DND-41 (cell line): ENCODE measurements at regions not wholly inside any gene's neighbourhood (a gene's known extent, or its start where the extent isn't known, plus 50 kb on each side); places are given as distances from the start of the nearest gene placed in this dataset.

ENCODE experiments used
- ATAC-seq: fragments of 200-7000 bp; cut with Tn5 transposase; 3 replicates; pipeline ENCODE4 v1.9.1; 2021; ENCODE audit warnings: low read depth; ENCODE audit not compliant: insufficient read depth
- DNase-seq: peaks from one replicate; pipeline ENCODE4 v3.0.0-alpha.2; 2020
- H2AFZ ChIP-seq: 2 replicates; pipeline ENCODE4 v1.6.0; 2012; ENCODE audit warnings: low read depth, low read length
- H3K27ac ChIP-seq: 2 replicates; pipeline ENCODE4 v1.5.1; 2012; ENCODE audit warnings: low read length, inconsistent platforms
- H3K27me3 ChIP-seq: fragments of 200-600 bp; sonication (generic); 2 replicates; pipeline ENCODE4 v1.6.0; 2012; ENCODE audit warnings: low read length, mild to moderate bottlenecking, inconsistent platforms; ENCODE audit not compliant: insufficient read depth, poor library complexity
- H3K36me3 ChIP-seq: 2 replicates; pipeline ENCODE4 v1.5.1; 2012; ENCODE audit warnings: low read length, inconsistent platforms; ENCODE audit not compliant: insufficient read depth
- H3K4me1 ChIP-seq: 2 replicates; pipeline ENCODE4 v1.5.1; 2012; ENCODE audit warnings: mild to moderate bottlenecking, low read length; ENCODE audit not compliant: insufficient read depth
- H3K4me2 ChIP-seq: 2 replicates; pipeline ENCODE4 v1.6.0; 2012; ENCODE audit warnings: mild to moderate bottlenecking, moderate library complexity, low read length, inconsistent platforms; ENCODE audit not compliant: insufficient read depth
- H3K4me3 ChIP-seq, 2 experiments: fragments of 200-600 bp in 1 of 2; shearing (Covaris generic) in 1 of 2; 2 replicates each; pipeline ENCODE4 v1.5.1; 2012 to 2016; ENCODE audit warnings: inconsistent platforms in 2 of 2, low read length in 2 of 2, mild to moderate bottlenecking in 2 of 2, low read depth in 1 of 2, moderate library complexity in 1 of 2
- H3K79me2 ChIP-seq: 2 replicates; pipeline ENCODE4 v1.6.0; 2012; ENCODE audit warnings: low read length, inconsistent platforms; ENCODE audit not compliant: insufficient read depth
- H3K9ac ChIP-seq: 2 replicates; pipeline ENCODE4 v1.6.0; 2012; ENCODE audit warnings: low read depth, mild to moderate bottlenecking, inconsistent platforms, low read length, moderate library complexity
- H3K9me3 ChIP-seq: 2 replicates; pipeline ENCODE4 v1.5.1; 2012; ENCODE audit warnings: low read length, moderate library complexity, mild to moderate bottlenecking, inconsistent platforms; ENCODE audit not compliant: insufficient read depth, severe bottlenecking
- H4K20me1 ChIP-seq: 2 replicates; pipeline ENCODE4 v1.6.0; 2012; ENCODE audit warnings: low read length; ENCODE audit not compliant: insufficient read depth
- CTCF ChIP-seq: IDR thresholded peaks from 2 replicates; pipeline ENCODE4 v1.5.1; 2012; ENCODE audit warnings: borderline replicate concordance, low read length, moderate library complexity, mild to moderate bottlenecking; ENCODE audit not compliant: poor library complexity, severe bottlenecking; ENCODE audit errors: extremely low read depth
- EZH2 ChIP-seq: IDR thresholded peaks from 3 replicates; pipeline ENCODE4 v1.6.1; 2012; ENCODE audit warnings: borderline replicate concordance, low read depth, mild to moderate bottlenecking, moderate library complexity, low read length, inconsistent platforms; ENCODE audit not compliant: severe bottlenecking

GRCh38 chr7:108697254-108697653 is 127.6 kb downstream of the DNAJB9 start:
- Histone ChIP-seq H3K4me1 (no peaks in the 10 kb centered on the region), H3K9me3 (no peaks in the 10 kb centered on the region), H2AFZ (no peak overlapping the region), H4K20me1 (no peaks in the 10 kb centered on the region), H3K27ac (no peak overlapping the region), H3K27me3 (no peaks in the 10 kb centered on the region), H3K79me2 (no peaks in the 10 kb centered on the region), H3K4me2 (no peak overlapping the region), H3K9ac (no peak overlapping the region), H3K4me3 (no peak overlapping the region), H3K36me3 (no peaks in the 10 kb centered on the region)
- TF ChIP-seq EZH2 = no peak
- no peak for TF ChIP-seq CTCF
- no peak for DNase-seq
- no peak for ATAC-seq

DNA sequence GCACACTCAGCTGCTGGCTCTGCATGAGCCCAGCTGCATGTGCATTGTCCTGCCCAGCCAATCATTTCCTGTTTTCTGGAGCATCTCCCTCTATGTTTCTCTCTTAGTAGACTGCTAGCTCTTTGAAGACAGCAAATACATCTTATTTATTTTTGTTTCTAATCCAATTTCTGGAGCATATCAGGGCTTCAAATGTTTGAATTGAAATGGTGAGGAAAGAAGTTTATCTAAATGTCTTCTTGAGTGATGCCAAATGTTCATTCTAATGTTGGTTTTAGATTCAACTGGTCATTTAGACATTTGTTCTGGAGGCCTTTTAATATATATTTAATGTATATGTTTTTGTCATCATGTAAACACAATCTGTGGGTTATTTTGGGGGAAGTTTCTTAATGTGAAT is 141.9 kb downstream of the DNAJB9 start:
- Histone ChIP-seq H3K27me3 (no peaks in the 10 kb centered on the region), H3K36me3 (no peaks in the 10 kb centered on the region), H4K20me1 (no peaks in the 10 kb centered on the region), H3K9me3 (no peaks in the 10 kb centered on the region), H3K4me3 (no peak overlapping the region), H3K79me2 (no peaks in the 10 kb centered on the region), H3K27ac (no peak overlapping the region), H3K4me2 (no peak overlapping the region), H3K9ac (no peak overlapping the region), H2AFZ (no peak overlapping the region), H3K4me1 (peaks cover 7% of the 10 kb centered on the region)
- TF ChIP-seq EZH2 = no peak
- TF ChIP-seq CTCF = no peak
- ATAC-seq (no peak), DNase-seq (no peak)

GRCh38 chr7:108716783-108717182 is 147.1 kb downstream of the DNAJB9 start:
- no peak overlapping the region for H3K4me3 ChIP-seq
- ATAC-seq (no peak), DNase-seq (no peak)
- no peak overlapping the region for H3K27ac ChIP-seq
- H3K79me2 ChIP-seq = no peaks in the 10 kb centered on the region
- no peaks in the 10 kb centered on the region for H3K27me3 ChIP-seq
- H3K9ac ChIP-seq = no peak overlapping the region
- no peaks in the 10 kb centered on the region for H4K20me1 ChIP-seq
- no peaks in the 10 kb centered on the region for H3K36me3 ChIP-seq
- TF ChIP-seq EZH2 = no peak
- TF ChIP-seq CTCF = no peak
- no peaks in the 10 kb centered on the region for H3K9me3 ChIP-seq
- no peak overlapping the region for H3K4me2 ChIP-seq
- H2AFZ ChIP-seq = no peak overlapping the region
- peaks cover 8% of the 10 kb centered on the region for H3K4me1 ChIP-seq

GRCh38 chr7:108717781-108718180 is 148.1 kb downstream of the DNAJB9 start:
- H3K36me3 ChIP-seq = no peaks in the 10 kb centered on the region
- no peaks in the 10 kb centered on the region for H3K79me2 ChIP-seq
- ATAC-seq (no peak), DNase-seq (no peak)
- peaks cover 8% of the 10 kb centered on the region for H3K4me1 ChIP-seq
- no peak overlapping the region for H3K4me2 ChIP-seq
- TF ChIP-seq EZH2 = no peak
- TF ChIP-seq CTCF = no peak
- no peak overlapping the region for H3K9ac ChIP-seq
- H4K20me1 ChIP-seq = no peaks in the 10 kb centered on the region
- no peaks in the 10 kb centered on the region for H3K9me3 ChIP-seq
- no peaks in the 10 kb centered on the region for H3K27me3 ChIP-seq
- H2AFZ ChIP-seq = no peak overlapping the region
- H3K4me3 ChIP-seq = no peak overlapping the region
- no peak overlapping the region for H3K27ac ChIP-seq
